SU-DHL-6 (cell line): ENCODE measurements at regions not wholly inside any gene's neighbourhood (a gene's known extent, or its start where the extent isn't known, plus 50 kb on each side); places are given as distances from the start of the nearest gene placed in this dataset.

Experiments used
- H2AFZ ChIP-seq: fragments of 200-600 bp; sonication (generic); 2 replicates; pipeline ENCODE4 v1.6.1; 2014; ENCODE audit warnings: low read depth, mild to moderate bottlenecking, moderate library complexity, mixed read lengths, antibody characterized with exemption, low read length; ENCODE audit not compliant: severe bottlenecking
- H3F3A ChIP-seq: fragments of 200-600 bp; shearing (Covaris generic); 2 replicates; pipeline ENCODE4 v1.6.0; 2016; ENCODE audit warnings: antibody characterized with exemption, mild to moderate bottlenecking; ENCODE audit not compliant: insufficient read depth
- H3K27ac ChIP-seq: fragments of 200-600 bp; sonication (generic); 2 replicates; pipeline ENCODE4 v1.5.1; 2016; ENCODE audit warnings: low read depth, mild to moderate bottlenecking, low read length, moderate library complexity, mixed read lengths
- H3K27me3 ChIP-seq: fragments of 200-600 bp; sonication (generic), shearing (Covaris generic); 2 replicates; pipeline ENCODE4 v1.6.0; 2014; ENCODE audit warnings: mild to moderate bottlenecking, low read length
- H3K36me3 ChIP-seq: fragments of 200-600 bp; sonication (generic); 2 replicates; pipeline ENCODE4 v1.6.1; 2014; ENCODE audit warnings: mild to moderate bottlenecking, low read length, mixed read lengths
- H3K4me2 ChIP-seq: fragments of 300-600, 200-600 bp; shearing (Covaris generic), sonication (generic); 2 replicates; pipeline ENCODE4 v1.6.0; 2014; ENCODE audit warnings: low read length, low read depth, mild to moderate bottlenecking; ENCODE audit not compliant: poor library complexity, severe bottlenecking
- H3K4me3 ChIP-seq: fragments of 200-600 bp; sonication (generic); 2 replicates; pipeline ENCODE4 v1.5.1; 2014; ENCODE audit warnings: antibody characterized with exemption, low read length, mild to moderate bottlenecking, mixed read lengths; ENCODE audit not compliant: insufficient read depth, poor library complexity, severe bottlenecking
- H3K79me2 ChIP-seq: fragments of 200-600 bp; sonication (generic); 2 replicates; pipeline ENCODE4 v1.6.1; 2014; ENCODE audit warnings: mild to moderate bottlenecking, low read length, moderate library complexity; ENCODE audit not compliant: insufficient read depth
- H3K9ac ChIP-seq: fragments of 200-600 bp; sonication (generic); 2 replicates; pipeline ENCODE4 v1.7.0; 2014; ENCODE audit warnings: mild to moderate bottlenecking, low read length
- H3K9me2 ChIP-seq: fragments of 200-600 bp; sonication (generic); replicated peaks from 2 replicates; pipeline ENCODE4 v1.6.1; 2014; ENCODE audit warnings: low read length; ENCODE audit not compliant: insufficient read depth
- H3K9me3 ChIP-seq: fragments of 200-600 bp; sonication (generic); 2 replicates; pipeline ENCODE4 v1.6.1; 2014; ENCODE audit warnings: low read length, mixed read lengths; ENCODE audit not compliant: insufficient read depth
- H4K20me1 ChIP-seq: fragments of 200-600 bp; sonication (generic); 2 replicates; pipeline ENCODE4 v1.6.1; 2014; ENCODE audit warnings: low read depth, mild to moderate bottlenecking, antibody characterized with exemption, low read length, moderate library complexity, mixed read lengths
- EZH2phosphoT487 ChIP-seq: fragments of 200-600 bp; sonication (generic), shearing (Covaris generic); conservative IDR thresholded peaks from 2 replicates; pipeline ENCODE4 v1.6.1; 2018; ENCODE audit warnings: mild to moderate bottlenecking, antibody characterized with exemption, low read length, moderate library complexity, mixed read lengths
- TF ChIP-seq, protein P1 (sequence below): fragments of 200-600 bp; sonication (generic); IDR thresholded peaks from one replicate; pipeline ENCODE4 v1.5.1; 2017; ENCODE audit warnings: antibody characterized with exemption, mild to moderate bottlenecking, low read length, moderate library complexity; ENCODE audit not compliant: insufficient read depth, poor library complexity, severe bottlenecking

DNA sequence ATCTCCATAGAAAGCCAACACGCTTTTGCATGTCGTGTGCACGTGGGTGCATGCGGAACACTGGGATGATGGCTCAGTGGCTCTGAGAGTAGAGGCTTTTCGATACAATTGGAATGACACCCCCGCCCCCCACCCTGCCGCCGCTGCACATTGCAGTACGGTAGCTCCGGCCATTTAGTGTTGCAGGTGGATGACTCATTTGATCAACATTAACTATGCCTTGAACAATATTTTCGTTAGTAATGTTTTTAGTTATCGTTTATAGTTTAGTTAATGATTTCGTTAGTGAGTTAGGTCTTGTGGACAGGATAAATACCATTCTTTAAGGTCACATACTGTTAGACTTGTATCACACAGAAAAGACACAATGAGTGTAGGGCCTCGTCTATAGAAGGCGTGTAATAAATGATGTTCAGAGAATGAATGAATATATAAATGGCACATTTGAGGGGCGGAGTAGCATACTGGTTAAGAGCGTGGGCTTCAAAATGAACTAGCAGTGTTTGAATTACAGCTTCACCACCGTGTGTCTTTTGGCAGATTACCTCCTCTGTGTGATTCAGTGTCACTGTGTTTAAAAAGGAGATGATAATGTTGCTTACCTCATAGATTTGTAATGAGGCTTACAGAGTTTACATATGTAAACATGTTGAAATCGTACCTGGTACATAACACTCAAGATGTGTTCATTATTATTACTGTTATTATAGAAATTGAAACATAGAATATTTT is 67.2 kb upstream of the TENM3 start:
- H3K4me2 ChIP-seq, result no peak overlapping the region
- H3K4me3 ChIP-seq, result no peak overlapping the region
- TF ChIP-seq EZH2phosphoT487, result no peak
- H3K9ac ChIP-seq, result no peak overlapping the region
- no peaks in the 10 kb centered on the region for H3K36me3 ChIP-seq
- no peaks in the 10 kb centered on the region for H3K9me2 ChIP-seq
- H3F3A ChIP-seq, result no peaks in the 10 kb centered on the region
- no peak overlapping the region for H3K27ac ChIP-seq
- H3K79me2 ChIP-seq, result no peaks in the 10 kb centered on the region
- H3K9me3 ChIP-seq, result no peaks in the 10 kb centered on the region
- H3K27me3 ChIP-seq, result no peaks in the 10 kb centered on the region
- no peak overlapping the region for H2AFZ ChIP-seq
- H4K20me1 ChIP-seq, result no peaks in the 10 kb centered on the region

DNA sequence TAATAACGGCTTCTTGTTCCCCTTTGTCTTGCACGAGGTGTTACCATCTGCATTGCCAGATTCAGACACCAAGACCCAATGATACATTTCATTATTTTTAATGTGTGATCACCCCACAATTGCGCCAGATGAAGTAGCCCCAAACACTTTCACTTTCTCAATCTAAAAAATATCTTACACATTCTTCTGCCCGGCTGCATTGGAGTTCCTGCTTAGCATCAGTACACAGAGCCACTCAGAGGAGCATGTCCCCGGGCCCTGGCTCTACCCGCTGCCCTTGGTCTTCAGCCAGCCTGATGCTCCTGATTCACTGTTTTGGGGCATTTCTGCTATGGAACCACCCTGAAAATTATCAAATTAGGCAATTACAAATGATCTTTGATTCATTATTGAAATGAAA is 66.0 kb upstream of the TENM3 start:
- H3K27ac ChIP-seq, result no peak overlapping the region

DNA sequence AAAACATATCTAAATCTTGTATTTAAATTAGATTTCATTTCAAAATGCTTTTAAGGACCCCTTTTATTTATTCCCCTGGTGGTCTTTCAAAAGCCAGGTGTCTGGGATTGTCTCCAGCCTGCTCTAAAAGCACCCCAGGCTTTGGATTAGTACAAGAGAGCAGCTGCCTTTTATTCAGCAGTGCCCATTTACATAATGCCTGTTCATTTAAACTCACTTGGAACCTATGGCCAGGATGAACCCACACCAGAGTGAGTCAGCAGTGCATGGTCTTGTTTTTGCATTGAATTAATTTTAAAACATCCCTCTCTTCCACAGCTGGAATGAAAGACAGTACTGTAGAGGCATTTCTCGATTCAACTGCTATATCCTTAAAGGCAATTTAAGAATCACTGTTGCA is 64.1 kb upstream of the TENM3 start:
- H3K79me2 ChIP-seq, result no peaks in the 10 kb centered on the region
- no peak overlapping the region for H3K4me2 ChIP-seq
- no peaks in the 10 kb centered on the region for H3F3A ChIP-seq
- H3K27ac ChIP-seq, result no peak overlapping the region
- H3K9me3 ChIP-seq, result no peaks in the 10 kb centered on the region
- no peaks in the 10 kb centered on the region for H3K36me3 ChIP-seq
- no peaks in the 10 kb centered on the region for H4K20me1 ChIP-seq
- H3K9ac ChIP-seq, result no peak overlapping the region
- no peak for TF ChIP-seq EZH2phosphoT487
- TF ChIP-seq, protein P1, sequence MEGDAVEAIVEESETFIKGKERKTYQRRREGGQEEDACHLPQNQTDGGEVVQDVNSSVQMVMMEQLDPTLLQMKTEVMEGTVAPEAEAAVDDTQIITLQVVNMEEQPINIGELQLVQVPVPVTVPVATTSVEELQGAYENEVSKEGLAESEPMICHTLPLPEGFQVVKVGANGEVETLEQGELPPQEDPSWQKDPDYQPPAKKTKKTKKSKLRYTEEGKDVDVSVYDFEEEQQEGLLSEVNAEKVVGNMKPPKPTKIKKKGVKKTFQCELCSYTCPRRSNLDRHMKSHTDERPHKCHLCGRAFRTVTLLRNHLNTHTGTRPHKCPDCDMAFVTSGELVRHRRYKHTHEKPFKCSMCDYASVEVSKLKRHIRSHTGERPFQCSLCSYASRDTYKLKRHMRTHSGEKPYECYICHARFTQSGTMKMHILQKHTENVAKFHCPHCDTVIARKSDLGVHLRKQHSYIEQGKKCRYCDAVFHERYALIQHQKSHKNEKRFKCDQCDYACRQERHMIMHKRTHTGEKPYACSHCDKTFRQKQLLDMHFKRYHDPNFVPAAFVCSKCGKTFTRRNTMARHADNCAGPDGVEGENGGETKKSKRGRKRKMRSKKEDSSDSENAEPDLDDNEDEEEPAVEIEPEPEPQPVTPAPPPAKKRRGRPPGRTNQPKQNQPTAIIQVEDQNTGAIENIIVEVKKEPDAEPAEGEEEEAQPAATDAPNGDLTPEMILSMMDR, result no peak
- H3K4me3 ChIP-seq, result no peak overlapping the region
- H3K9me2 ChIP-seq, result no peaks in the 10 kb centered on the region
- H2AFZ ChIP-seq, result no peak overlapping the region
- no peaks in the 10 kb centered on the region for H3K27me3 ChIP-seq

More for the DNA sequence above, 66.0 kb upstream of the TENM3 start:
- H4K20me1 ChIP-seq, result no peaks in the 10 kb centered on the region
- H3F3A ChIP-seq, result no peaks in the 10 kb centered on the region
- no peaks in the 10 kb centered on the region for H3K36me3 ChIP-seq
- no peak overlapping the region for H2AFZ ChIP-seq
- no peaks in the 10 kb centered on the region for H3K79me2 ChIP-seq
- H3K9ac ChIP-seq, result no peak overlapping the region
- no peaks in the 10 kb centered on the region for H3K9me2 ChIP-seq
- H3K27me3 ChIP-seq, result no peaks in the 10 kb centered on the region
- no peak overlapping the region for H3K4me2 ChIP-seq
- no peak overlapping the region for H3K4me3 ChIP-seq
- TF ChIP-seq, protein P1, result no peak
- no peak for TF ChIP-seq EZH2phosphoT487
- no peaks in the 10 kb centered on the region for H3K9me3 ChIP-seq

DNA sequence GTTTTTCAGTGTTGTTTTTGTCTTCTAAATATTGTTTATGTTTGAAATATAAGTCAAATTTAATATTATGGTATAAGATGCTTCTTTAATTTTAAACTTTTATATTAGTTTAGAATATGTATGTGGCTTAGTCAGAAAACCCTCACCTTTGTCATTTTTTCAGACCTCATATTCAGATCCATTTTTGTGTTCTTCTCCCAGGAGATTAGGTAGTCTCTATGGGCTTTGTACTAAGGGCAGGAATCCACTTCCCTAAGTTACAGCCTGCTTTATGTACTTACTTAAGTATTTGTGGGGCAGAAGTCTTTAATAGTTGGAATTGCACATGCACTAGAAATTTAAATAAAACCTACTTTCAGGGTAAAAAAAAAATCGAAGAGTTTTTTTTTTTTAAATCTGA is 63.5 kb upstream of the TENM3 start:
- Histone ChIP-seq H3K9me2 (no peaks in the 10 kb centered on the region), H3F3A (no peaks in the 10 kb centered on the region), H3K27ac (no peak overlapping the region), H2AFZ (no peak overlapping the region), H3K4me3 (no peak overlapping the region), H4K20me1 (no peaks in the 10 kb centered on the region), H3K36me3 (no peaks in the 10 kb centered on the region), H3K27me3 (no peaks in the 10 kb centered on the region), H3K9me3 (no peaks in the 10 kb centered on the region), H3K4me2 (no peak overlapping the region), H3K9ac (no peak overlapping the region), H3K79me2 (no peaks in the 10 kb centered on the region)
- TF ChIP-seq EZH2phosphoT487, result no peak
- TF ChIP-seq, protein P1, result no peak
